Heart left ventricle (tissue), 13 donors: ENCODE measurements at regions not wholly inside any gene's neighbourhood (a gene's known extent, or its start where the extent isn't known, plus 50 kb on each side); places are given as distances from the start of the nearest gene placed in this dataset.

Source experiments
- CTCF ChIP-seq, 12 donors: fragments of 200-600 bp; sonication (generic) in 4 of 12; IDR thresholded peaks; one replicate each; pipeline versions ENCODE4 v1.5.0 to v1.8.0; 2018 to 2022; ENCODE audit warnings: antibody characterized with exemption in 12 of 12, mild to moderate bottlenecking in 5 of 12
- POLR2A ChIP-seq, 2 donors: fragments of 450-650 bp; IDR thresholded peaks; one replicate each; pipeline ENCODE4 v1.6.1; 2017; ENCODE audit warnings: antibody characterized with exemption in 2 of 2, mild to moderate bottlenecking in 2 of 2, moderate library complexity in 2 of 2
- donor health status: ischemic (EF 13 %, LVEDD 7.1; RV severe dilation, severe dysfunction).
- donor health status: DM: no; HTN: yes; CAD: no.
- donor health status: DM: no; HTN: no; CAD: no.
- donor health status: ischemic (EF 25% LVEDD 6.9; RV normal size, moderate dysfunction).
- donor health status: ischemic (EF 25% LVEDD 5.7; RV mildly dilated, moderate dysfunction).
- donor health status: ischemic (EF 35%, LVEDD 5.7; RV mildly dilated, moderate dysfunction).
- donor health status: nonischemic (EF 11% LVEDD 7.7; RV severe dilation, severe dysfunction).
- donor health status: DM: yes; HTN: yes; CAD: no.
- donor health status: PGD.
- donor health status: ischemic (EF 29% LVEDD 5.4; RV normal size, mild dysfunction).
- donor health status: nonischemic (EF 23%, LVEDD 6.1; RV moderate dilation, normal function).

GRCh38 chr5:23302438-23302837 lies 205.0 kb upstream of the PRDM9 start:
- TF ChIP-seq CTCF (IDR thresholded peaks at IDR 0.05) (no peak), POLR2A (IDR thresholded peaks at IDR 0.05) (no peak)
